ENCODE measurements at regions not wholly inside any gene's neighbourhood (a gene's known extent, or its start where the extent isn't known, plus 50 kb on each side); places are given as distances from the start of the nearest gene placed in this dataset.

- DNase-seq (ENCODE audit: low spot score), result no peak
These were observed 71.2 kb upstream of the TMEM164 start for GRCh38 chrX:109931677-109932076.

DNA sequence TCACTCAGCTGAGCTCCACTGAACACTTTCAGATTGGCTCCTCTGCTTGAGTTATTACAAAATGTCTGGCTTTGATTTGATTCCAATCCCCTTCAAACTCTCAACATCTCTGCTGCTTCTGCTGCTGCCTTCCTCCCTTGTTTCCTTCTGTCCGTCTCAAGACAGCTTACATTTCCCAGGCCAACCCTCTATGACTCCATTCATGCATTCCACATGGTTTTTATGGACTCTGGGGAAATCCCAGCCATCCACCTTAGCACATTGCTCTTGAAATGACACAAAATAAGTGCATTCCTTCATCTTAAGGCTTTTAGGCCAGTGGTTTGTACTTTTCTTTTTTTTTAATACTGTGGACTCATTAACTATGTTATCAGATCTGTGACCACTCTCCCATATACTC, 68.5 kb upstream of the TMEM164 start:
- no peak for DNase-seq (ENCODE audit: low spot score)

GRCh38 chrX:109934935-109935334, 68.0 kb upstream of the TMEM164 start:
- no peak for DNase-seq (ENCODE audit: low spot score)

DNA sequence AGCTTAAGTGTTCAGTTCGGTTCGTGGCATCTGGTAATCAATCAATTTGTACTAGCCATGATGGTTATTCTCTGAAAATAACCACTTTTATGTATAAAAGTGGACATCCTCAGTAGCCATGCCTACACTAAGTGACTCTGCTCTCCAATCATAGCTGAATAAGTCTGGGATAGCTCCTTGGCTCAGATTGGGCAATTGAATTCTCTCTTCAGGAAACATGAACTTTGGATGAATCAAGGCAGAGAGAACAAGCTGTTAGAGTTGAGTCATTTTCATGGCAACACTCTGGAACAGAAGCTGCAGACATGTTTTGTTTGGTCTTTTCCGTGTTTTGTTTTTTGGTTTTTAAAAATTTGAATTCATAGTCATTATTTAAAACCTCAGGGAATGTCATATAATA, 66.8 kb upstream of the TMEM164 start:
- DNase-seq (ENCODE audit: low spot score), result no peak

DNA sequence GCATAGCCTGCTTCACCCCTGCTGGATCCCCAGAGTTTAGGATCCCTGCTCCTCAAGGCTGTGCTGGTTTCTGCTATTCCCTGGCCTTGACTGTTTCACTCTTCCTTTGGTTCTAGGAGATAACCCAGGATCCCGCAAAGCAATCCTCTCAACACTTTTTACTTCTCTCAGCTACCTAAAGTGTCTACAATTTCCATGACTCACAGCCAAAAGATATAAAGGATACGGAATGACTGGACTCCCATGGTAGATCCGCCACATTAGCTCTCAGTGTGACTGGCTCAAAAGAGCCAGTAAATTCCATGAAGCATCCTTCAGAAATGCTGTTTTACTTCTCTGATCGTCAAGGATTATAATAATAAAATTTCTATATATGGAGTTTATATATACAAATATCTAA, 66.3 kb upstream of the TMEM164 start:
- no peak for DNase-seq (ENCODE audit: low spot score)

DNA sequence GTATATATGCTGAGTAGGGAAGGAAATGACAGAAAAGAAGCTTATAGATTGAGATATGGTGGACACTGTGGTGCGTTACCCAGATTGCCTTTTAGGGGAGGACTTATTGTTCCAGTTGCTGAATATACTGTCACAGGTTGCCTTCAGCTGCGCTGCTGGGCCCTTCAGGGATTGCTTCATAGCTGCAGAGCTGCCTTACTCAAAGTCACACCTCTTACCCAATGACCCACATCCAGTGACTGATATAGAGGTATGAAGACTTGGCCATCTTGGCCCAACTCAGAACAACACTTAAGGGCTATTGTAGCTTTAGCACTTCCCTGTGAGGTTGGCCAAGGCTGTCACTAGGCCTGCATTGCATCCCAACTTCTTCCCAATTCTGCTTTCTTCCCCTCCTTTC, 63.4 kb upstream of the TMEM164 start:
- DNase-seq (ENCODE audit: low spot score), result no peak

DNA sequence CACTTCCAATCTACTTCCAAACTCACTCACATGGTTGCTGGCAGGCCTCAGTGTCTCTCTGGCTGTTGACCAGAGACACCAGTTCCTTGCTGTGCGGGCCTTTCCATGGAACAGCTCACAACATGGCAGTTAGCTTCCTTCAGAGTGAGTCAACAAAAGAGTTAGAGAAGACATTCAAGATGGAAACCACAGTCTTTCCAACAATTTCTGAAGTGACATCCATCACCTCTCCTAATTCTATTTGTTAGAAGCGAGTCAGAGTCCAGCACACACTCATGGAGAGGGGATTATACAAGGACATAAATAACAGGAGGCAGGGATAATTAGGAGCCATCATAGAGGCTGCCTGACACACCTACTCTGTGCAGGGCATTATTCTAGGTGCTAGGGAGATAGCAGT, 62.5 kb upstream of the TMEM164 start:
- DNase-seq (ENCODE audit: low spot score), result no peak

GRCh38 chrX:109943092-109943739, 59.7 kb upstream of the TMEM164 start:
- DNase-seq (ENCODE audit: low spot score), result no peak

- DNase-seq (ENCODE audit: low spot score), result no peak
These were observed 59.2 kb upstream of the TMEM164 start for GRCh38 chrX:109943740-109944092.

DNA sequence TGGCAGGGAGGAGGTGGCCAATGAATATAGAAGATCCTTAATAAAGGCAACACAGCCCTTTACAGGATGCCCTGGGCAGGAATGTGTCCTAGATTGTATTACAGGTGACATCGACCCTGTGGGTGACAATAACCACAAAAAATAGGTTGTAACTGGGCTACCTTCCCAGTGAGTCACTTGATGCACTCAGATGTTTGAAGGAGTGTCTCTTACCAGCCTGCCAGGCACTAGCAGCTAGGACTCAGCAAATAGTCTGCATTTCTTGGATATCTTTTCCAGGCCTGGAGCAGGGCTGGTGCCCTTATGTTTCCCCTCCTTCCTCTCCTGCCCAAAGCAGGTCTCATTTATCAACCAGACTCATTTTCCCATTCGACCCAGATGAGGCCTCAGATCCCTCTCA, 50.9 kb upstream of the TMEM164 start:
- no peak for DNase-seq (ENCODE audit: low spot score)

GRCh38 chrX:109952985-109953905, 49.7 kb upstream of the TMEM164 start:
- DNase-seq (ENCODE audit: low spot score), result no peak

Data from iPS-NIHi11 (cell line).